ENCODE measurements at regions not wholly inside any gene's neighbourhood (a gene's known extent, or its start where the extent isn't known, plus 50 kb on each side); places are given as distances from the start of the nearest gene placed in this dataset.

GRCh38 chr9:90099262-90099963 is 494.6 kb downstream of the GADD45G start:
- DNase-seq (ENCODE audit: low read depth) = no peak

DNA sequence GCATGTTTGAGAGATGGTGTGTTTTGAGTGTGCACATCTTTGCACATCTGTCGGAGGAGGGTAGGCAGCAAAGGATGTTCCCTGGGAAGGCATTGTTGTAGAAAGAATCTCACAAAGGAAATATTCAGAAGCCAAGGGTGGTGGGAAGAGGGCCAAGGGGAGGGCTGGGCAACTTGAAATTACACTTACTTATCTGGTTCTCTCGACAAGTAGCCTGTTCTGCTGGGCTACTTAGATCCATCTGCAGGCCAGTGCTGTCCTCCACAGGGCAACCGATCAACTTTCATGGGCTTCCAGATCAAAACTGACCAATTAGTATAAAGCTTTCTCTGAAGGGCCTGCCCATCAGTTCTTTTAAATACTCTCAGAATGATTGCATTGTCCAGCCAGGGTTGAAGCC is 495.2 kb downstream of the GADD45G start:
- DNase-seq (ENCODE audit: low read depth) = no peak

- peak; percentile 65 for DNase-seq (ENCODE audit: low read depth)
Measured at GRCh38 chr9:90102292-90102901, 497.6 kb downstream of the GADD45G start.

- DNase-seq (ENCODE audit: low read depth) = no peak
Measured at GRCh38 chr9:90103771-90104170, 499.0 kb downstream of the GADD45G start.

DNA sequence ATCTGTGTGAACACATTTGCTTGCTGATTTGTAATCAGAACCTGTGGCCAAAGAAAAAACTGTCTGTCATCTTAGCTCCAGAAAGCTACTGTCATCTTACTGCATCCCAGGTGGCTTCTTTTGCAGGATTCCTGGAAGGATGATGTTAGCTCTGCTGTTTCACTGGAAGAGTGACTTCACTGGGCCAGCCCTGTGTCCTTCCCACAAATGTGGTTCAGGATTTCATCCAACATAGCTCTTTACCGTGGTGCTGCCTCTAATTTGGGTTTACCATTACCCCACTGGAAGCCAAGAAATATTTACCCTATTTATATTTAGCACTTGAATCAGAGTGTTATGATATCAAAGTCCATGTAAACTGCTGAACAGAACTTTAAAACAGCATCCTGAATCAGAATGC is 501.0 kb downstream of the GADD45G start:
- DNase-seq (ENCODE audit: low read depth) = no peak

GRCh38 chr9:90107040-90107725 is 502.4 kb downstream of the GADD45G start:
- no peak for DNase-seq (ENCODE audit: low read depth)

- no peak for DNase-seq (ENCODE audit: low read depth)
Measured at GRCh38 chr9:90107726-90108655, 503.2 kb downstream of the GADD45G start.

DNA sequence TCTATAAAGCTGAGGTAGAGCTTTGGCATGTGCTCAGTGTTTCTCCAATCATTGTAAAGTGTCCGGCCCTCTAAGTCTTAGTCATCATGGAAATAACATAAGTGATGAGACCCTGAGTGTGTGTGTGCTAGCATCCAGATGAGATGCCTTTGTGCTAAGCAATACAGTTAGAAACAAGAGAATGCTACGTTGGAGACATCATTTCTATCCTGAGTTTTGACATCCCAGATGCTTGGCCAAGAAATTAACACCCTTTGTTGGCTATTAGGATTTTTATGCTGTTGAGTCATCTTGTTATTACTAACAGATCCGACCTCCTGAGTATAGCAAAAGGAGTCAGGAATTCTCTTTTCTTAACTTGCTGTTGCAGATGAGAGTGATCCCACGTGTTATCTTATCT is 508.0 kb downstream of the GADD45G start:
- DNase-seq (ENCODE audit: low read depth) = no peak

- no peak for DNase-seq (ENCODE audit: low read depth)
Measured at GRCh38 chr9:90114641-90115425, 510.0 kb downstream of the GADD45G start.

- no peak for DNase-seq (ENCODE audit: low read depth)
Measured at GRCh38 chr9:90121762-90122161, 517.0 kb downstream of the GADD45G start.

GRCh38 chr9:90124961-90125360 is 517.7 kb downstream of the DIRAS2 start:
- DNase-seq (ENCODE audit: low read depth) = no peak

DNA sequence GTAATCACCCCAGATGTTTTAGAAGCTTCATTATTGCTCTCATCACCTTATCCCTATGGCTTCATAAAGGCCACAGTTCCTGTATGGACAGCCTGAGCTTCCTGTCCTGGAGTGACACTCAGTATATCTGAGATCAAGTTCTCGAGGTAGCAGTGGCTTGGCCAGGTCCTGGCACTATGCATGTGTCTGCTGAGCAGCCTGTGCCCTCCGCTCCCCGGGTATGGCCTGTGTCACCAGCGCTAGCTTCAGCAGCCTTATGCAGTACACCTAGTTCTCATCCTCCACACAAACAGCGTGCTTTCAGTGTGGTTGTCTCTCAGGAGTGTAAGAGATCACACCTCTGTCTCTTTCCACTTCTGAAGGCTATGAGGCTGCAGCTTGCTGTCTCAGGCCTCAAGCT is 514.7 kb downstream of the DIRAS2 start:
- no peak for DNase-seq (ENCODE audit: low read depth)

DNA sequence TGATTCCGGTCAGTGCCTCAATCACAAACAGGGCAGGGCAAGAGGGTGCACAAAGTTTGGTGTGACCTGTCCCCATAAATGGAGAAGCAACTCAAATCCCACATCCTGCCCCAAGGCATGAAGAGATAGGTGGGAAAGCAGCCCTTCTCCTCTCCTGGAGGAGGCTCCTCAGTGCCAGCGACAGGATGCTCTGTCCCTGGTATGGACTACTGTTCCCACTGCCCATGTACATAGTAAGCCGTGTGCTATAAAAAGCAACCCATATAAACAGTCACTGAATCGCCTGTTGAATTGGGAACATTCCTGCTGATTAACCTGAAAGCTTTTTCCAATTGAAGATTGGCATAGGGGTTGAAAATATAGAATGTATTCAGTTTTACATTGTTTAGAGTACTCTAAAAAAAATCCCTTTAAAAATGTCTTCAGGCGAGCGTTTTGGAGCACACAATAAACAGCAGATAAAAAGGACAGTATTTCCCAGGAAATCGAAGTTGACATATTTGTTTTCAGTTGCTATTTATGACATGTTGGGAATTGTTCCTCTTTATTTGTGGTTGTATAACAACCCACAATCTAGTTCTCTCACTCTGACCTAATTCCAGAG is 513.9 kb downstream of the DIRAS2 start:
- no peak for DNase-seq (ENCODE audit: low read depth)

DNA sequence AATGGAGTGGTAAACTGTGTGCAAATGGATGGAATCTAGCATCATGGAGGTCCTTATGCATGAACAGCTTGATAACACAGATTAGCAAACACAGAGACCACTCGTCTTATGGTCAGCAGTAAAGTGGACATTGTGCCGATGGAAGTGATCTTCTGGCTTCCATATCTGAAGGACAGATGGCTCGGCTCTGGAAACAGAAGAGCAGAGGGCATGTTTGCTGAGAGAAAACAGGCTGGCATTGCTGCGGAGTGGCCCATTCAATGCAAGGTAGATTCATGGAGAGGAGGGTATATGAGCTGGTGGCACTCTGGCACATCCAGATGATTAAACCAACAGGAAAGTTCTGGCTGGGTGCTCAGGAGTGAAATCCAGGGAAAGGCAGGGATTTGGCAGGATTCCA is 513.2 kb downstream of the DIRAS2 start:
- DNase-seq (ENCODE audit: low read depth) = no peak

DNA sequence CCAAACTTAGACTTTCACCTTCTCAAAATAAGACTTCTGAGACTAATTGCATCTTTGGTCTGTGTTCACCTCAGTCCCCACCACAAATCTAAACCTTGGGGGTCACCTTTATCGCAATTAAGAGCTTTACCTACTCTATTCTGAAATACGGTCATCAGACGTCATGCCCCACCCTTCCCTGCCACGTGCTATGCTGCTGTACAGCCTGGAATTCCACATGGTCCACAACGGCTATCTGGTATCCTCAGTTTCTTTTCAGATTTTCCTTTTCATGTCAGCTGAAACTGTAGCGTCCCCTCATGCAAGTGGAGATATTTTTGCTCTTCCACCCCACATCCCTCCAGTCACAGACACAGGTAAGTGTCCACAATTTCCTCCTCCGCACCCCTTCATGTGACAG is 511.1 kb downstream of the DIRAS2 start:
- DNase-seq (ENCODE audit: low read depth) = no peak

DNA sequence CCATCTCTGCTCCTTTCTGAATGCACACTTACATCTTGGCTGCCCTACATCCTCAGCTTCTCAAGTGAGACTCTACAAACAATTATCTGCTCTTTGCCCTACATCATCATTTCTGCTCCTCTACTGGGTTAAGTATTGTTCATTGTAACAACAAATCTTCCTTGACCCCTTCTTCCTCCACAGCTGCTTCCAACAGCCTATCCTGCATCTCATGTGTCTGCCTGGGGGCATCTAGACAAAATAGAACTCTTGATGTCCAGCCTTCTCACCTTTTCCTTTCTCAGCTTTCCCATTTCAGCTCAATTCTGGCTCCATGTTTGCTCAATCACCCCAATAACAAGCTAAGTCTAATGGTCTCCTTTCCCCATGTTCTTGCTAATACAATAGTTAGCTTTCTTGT is 509.8 kb downstream of the DIRAS2 start:
- DNase-seq (ENCODE audit: low read depth) = no peak

DNA sequence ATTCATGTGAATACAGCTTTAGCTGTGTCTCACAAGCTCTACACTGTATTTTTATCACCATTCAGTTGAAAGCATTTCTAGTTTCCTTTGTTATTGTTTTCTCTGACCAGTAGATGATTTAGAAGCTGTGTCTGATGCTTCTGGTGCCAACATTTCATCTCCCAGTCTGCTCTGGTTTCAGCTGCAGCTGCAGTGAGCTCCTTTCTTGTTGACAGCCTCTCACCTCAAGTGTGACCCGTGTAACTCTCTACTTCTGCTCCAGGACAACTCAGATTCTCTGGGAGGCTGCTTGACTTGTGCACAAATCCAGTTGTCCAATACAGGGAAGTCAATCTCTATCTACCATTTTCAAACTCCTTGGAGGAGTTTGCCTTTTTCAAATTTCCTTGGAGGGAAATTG is 504.8 kb downstream of the DIRAS2 start:
- DNase-seq (ENCODE audit: low read depth) = no peak

DNA sequence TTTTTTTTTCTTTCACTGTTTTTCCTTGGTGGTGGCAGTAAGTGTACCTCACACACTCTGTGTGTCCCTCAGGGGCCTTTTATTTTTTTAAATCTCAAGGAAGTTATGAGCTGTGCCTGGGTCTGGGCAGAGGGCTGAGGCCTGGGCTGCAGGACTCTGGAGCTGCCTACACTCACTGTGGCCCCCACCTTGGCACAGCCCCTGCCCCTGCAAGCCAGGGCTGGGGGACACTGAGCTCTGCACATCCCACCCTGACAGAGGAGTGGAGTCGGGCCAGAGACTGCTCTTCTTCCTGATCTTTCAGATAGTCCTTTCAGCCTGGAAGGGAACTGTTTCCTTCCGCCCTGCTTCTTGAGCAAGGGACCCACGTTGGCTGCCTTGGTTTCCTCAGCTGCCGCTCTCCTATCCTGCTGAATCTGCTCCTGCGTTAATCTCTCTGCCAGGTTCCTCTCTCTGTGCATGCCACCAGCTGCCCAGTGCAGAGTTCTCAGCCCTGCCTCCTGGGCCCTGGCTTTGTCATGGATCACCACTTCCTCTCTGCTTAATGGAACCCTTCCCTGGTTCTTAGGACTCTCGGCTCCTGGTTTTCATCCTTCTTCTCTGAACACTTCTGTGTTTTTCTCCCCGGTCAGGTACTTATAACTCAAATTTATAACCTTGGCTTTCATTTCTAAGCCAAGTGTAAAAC is 502.3 kb downstream of the DIRAS2 start:
- DNase-seq (ENCODE audit: low read depth) = no peak

DNA sequence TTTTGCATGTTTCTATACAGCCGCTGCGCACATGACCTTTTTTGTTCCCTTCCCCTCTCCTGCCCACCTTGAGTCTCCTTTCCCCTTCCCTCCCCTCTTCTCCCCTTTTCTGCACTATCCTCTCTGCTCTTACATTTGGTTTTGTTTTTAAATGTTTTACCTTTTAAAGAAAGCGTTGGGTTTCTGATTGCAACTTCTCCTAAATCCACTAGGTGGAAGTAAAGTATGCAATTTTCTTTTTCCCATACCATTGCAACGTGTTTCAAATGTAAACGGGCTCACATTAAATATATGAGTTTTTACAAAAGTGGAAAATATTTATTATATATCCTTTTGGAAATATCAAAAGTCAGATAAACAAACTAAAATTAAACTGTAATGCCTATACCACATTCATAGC is 500.9 kb downstream of the DIRAS2 start:
- no peak for DNase-seq (ENCODE audit: low read depth)

- peak; percentile 20 for DNase-seq (ENCODE audit: low read depth)
Measured at GRCh38 chr9:90142580-90142979, 500.0 kb downstream of the DIRAS2 start.

- no peak for DNase-seq (ENCODE audit: low read depth)
Measured at GRCh38 chr9:90147426-90147825, 495.2 kb downstream of the DIRAS2 start.
